HuH-7.5 (cell line): ENCODE measurements at regions not wholly inside any gene's neighbourhood (a gene's known extent, or its start where the extent isn't known, plus 50 kb on each side); places are given as distances from the start of the nearest gene placed in this dataset.

Experiments
- DNase-seq: peaks from one replicate; pipeline ENCODE4 v3.0.0; 2011; ENCODE audit warnings: low spot score

DNA sequence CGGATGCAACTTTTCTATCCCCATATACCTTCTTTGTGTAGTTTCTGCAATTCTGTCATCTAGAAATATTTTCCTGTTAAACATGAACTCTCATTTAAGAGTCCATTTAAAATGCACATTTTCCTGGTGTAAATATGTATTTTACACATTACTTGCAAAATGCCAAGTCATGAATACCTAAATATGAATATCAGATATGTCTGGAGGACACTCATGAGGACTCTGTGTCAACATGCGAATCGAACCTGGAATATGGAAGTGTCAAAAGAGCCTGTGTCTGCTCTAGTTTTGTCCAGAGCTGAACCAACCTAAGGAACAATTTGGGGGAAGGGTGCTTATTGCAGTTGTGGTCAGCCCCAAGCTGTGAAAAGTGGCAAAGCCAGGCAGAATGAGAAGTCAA, 163.7 kb upstream of the CELF2 start:
- no peak for DNase-seq

DNA sequence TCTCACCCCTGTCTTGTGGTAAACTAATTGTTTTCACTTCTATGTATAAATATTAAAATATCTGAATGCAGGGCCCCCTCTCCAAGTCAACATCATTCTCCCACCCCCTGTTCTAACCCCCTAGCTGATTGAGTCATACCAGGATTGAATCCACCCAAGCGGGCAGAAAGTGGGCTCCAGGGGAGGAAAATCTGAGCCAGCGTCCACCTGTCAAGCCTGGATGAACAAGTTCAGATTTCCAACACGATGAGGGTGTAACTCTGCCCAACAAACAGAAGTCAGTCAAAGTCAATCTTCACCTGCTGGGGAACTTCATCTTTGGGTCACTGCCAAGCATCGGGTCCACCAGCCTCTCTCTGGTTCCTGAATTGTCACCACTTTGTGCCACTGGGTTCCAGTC, 162.9 kb upstream of the CELF2 start:
- DNase-seq: no peak

DNA sequence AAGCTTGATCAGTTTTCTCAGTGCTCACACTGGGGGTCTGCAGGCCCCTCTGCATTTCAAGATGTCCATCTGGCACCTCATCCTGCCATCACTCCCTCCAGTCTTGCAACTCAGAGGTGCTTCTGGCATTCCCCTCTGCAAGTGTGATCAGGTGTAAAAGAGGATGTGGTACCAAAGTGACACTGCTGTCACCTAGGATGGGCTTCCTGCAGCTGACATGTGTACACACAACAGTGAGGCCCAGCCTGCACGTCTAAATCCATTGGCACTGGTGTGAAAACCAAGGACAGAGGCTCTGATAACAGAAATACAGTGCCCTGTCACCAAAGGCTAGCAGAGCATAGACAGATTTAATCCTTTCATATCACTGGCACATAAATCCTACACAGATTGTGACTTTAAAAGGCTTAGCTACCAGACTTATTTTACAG, 162.5 kb upstream of the CELF2 start:
- DNase-seq: no peak

DNA sequence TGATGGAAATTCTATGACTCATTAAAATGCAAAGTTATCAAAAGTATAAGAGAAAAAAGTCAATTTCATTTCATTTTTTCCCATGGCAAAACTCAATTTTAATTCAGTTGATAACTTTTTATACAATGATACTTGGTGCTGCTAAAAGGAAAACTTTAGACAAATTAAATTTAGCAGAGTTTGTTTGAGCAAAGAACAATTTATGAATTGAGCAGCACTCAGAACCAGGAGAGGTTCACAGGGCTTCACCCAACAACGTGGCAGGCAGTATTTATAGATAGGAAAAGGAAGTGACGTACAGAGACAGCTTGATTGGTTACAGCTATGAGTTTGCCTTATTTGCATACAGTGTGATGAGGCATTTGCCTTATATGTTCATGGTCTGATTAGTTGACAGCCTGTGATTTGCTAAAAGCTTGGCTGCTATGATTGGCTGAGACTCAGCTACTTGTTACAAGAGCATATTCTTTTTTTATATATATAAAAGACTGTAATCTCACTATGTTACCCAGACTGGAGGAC, 157.2 kb upstream of the CELF2 start:
- DNase-seq: no peak

DNA sequence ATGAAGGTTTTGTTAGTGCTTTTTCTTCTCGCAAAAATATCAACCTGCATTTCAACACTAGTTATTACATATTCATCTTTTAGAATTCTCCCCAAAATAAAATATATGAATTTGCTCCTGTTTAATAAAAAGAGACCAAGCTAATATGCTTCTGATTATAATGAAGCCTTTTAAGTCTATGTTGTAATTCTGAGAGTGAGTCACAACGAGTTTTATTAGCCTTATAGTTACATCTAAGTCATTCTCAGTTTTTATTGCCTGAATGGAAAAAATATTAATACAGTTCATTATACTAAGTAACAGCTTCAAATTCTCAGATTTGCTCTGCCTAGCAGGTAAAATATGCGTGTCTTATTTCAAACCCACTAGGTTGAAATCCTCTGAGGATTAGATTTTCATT, 152.4 kb upstream of the CELF2 start:
- no peak for DNase-seq

DNA sequence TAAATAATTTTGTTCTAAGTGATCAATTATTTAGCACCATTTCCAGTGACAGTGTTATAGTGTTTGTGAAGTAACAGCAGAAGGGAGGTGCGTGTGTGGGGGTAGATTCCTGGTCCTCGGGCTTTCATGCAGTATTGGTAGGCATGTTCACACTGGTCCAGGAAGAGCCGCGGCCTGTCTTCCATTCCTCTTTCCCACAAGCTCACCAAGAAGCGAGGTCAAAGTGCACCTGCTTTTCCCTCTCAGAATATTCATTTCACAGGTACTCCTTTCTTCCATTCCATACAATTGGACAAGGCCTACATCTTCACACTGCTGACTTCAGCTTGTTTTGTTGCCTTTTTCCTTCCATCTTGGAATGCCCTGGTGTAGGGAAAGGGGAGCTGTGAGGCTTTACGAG, 151.8 kb upstream of the CELF2 start:
- no peak for DNase-seq

DNA sequence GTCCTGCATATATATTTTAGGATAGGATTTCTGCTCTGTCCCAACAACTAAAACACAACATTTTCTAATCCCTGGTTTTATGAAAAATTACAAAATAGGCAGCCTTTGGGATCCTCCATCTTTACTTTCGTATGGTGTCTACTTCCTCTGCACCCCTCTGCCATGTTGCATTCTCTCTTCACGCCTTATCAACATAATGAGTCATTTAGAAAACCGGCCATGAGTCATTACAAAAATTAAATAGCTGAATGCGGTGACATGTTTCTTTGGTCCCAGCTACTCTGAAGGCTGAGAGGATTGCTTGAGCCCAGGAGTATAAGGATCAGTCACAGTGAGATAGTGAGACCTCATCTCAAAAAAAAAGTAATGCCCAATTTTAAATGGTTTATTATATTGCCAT, 148.1 kb upstream of the CELF2 start:
- no peak for DNase-seq

DNA sequence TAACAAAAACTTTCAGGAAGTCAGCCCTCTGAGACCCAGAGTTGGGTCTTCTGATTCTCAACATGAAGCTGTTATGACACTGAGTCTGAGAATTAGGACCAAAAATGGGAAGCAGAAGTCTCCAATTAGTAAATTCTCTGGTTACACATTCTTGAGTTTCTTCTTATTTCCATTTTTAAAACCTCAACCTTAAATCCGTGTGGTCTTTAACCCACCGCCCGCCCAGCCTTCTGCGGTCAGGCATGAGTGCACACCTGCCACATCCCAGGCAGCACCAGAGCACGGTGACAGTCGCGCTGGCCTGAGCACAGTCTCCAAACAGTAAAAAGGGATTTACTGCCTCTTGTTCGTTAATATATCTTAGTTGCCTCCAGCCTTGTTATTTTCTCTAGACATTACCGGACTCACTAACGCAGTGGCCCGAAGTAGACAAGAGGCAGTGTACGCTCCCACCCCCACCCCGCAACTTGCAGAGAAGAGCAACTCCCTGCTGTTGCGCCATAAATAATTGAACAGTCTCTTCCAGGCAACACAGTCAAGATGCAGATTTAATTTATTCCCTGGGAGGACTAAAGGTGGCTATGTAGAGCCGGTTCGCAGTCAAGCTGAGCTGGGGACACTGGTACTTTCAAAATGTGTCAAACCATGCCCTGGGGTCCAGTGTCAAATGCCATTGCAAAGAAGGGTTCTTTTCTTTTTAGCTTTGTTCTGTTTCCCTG, 147.0 kb upstream of the CELF2 start:
- no peak for DNase-seq

DNA sequence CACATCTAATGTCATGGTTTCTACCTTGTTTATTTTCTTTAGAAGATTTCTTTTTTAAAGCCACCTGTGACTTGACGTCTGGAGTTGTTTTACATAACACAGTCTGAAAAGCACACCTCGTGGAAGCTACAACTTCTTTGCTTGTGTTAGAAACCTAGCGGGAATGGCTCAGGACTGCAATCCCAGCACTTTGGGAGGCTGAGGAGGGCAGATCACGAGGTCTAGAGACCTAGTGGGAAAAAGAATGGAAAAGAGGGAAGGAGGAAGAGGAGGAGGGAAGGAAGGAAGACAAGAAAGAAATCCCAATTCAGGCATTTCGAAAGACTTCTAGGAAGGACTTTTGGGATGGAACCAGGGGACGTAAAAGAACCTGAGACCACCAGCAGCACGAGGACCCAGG, 146.3 kb upstream of the CELF2 start:
- no peak for DNase-seq

DNA sequence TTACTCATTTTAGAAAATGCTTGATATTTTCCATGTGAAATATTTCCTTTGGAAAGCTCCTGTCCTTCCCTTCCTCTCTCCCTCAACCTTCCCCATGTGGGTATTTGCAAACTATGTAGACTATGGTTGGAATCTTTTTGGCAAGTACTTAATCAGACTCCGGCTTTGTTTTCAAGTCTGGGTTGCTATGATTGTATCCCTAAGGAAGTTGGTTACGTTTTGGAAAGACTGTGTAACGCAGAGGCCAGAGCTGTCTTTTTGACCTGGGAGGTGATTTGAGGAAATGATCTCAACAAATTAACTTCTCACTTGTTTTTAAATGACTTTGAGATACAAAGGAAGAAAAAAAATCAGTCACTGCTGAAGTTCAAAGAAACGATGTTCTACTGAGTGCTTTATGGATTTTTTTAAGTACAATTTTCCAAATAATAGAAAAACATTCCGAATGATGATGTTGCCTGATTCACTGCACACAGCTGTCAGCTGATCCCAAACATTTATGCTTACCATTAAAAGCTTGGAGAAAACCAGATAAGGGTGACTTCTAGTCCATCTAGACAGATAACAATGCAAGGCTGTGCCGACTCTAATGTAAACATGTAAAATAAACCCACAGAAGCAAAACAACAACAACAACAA, 145.5 kb upstream of the CELF2 start:
- no peak for DNase-seq

DNA sequence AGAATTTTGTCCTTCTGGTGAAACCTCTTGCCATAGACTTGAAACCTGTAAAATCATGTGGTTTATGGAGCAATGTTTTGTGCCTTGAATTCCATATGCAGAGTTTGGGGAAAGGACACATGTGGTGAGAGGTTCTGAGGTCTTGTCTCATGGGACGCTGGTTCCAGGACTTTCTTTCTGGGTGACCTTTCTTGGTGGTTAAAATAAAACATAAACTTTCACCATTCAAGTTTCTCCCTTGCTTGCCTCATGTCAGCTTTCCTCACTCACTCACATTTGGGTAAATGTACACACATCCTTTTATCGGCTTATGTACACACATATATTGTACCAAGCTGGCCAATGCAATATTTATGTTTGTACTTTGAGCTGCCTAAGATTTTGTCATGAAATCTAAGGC, 144.9 kb upstream of the CELF2 start:
- DNase-seq: no peak

DNA sequence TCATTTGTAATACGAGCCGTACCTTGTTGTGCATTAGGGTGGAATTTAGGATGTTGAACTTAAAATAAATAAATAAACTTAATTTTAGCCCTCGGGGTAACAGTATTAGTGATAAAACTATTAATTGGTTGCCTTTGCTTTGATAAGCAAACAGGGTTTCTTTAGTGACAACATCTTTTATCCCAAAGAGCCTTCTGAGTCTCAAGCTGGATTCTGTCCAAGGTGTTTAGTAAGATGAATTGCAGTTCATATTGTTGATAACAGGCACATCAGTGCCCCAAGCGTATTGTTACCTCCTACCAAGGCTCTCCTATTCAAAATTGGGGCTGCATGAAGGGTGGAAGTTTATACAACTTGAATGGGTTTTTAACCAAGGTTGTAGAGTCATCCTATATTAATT, 144.4 kb upstream of the CELF2 start:
- no peak for DNase-seq

DNA sequence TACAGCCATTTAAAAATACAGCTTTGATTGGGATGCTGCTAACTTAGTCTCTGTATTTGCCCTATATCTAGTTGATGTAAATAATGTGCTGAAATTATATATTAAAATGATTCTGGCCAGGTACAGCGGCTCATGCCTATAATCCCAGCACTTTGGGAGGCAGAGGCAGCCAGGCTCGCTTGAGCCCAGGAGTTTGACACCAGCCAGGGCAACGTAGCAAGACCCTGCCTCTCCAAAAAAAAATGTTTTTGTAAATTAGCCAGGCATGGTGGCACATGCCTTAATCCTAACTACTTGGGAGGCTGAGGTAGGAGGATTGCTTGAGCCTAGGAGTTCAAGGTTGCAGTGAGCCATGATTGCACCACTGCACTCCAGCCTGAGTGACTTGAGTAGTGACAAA, 143.8 kb upstream of the CELF2 start:
- no peak for DNase-seq

DNA sequence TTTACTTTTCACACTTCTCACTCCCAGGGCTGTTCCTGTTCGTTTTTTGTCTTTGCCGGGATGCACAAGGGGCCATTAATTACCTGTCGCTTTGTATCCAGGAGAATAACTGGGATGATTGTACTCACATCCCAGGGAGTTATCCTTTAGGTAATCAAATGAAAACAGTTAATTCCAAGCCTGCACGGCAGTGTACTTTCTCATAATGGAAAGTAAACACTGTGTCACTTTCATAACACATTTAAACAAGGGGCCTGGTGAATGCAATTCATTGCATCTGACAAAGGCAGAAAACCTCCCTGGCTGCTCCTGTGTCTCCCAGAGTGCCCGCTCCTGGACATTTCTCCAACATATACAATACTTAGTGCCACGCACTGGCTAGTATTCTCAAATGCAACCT, 138.7 kb upstream of the CELF2 start:
- DNase-seq: no peak

DNA sequence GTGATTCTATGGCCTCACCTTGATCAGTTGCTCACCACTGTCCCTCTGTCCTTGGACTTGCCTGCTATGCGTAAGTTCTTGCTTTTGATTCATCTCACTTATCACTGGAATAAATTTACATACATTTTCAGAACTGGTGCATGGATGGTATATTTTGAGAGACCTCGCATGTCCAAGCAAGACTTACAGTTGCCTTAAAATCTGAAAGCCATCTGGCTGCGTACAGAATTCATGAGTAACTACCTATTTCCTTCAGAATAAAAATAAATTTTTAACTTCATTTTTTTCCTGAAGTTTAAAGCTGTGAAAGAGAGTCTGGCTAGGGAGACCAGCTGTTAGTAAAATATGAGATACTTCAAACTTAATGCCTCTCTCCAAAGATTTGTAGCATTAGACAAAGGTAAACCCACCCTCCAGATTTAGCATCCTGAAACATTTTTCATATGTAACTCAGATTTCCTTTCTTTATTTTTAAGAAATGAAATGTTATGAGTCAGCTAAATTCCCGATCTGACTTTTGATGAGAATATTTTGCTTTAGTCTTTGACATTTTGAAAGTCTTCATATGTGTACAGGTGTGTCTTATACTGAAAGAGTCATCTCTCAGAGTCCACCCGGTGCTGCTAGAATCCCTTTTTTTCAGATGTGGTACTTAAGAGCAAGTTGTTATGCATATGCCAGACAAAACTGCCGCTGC, 136.4 kb upstream of the CELF2 start:
- DNase-seq: no peak

DNA sequence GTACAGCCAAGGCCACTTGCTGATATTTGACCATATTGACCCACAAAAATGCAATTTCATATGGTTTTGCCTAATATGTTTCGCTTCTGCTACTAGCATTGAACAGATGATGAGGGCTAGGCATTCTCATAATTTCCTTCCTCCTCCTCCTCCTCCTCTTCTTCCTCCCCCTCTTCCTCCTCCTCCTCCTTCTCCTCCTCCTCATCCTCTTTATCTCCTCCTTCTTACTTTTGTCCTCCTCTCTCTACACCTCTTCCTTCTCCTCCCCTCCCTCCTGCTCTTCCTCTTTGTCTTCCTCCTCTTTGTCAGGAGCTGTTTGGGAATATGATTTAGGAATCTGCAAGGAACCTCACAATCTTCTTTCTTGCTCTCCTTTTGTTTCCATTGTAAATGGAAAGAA, 133.9 kb upstream of the CELF2 start:
- DNase-seq: no peak

DNA sequence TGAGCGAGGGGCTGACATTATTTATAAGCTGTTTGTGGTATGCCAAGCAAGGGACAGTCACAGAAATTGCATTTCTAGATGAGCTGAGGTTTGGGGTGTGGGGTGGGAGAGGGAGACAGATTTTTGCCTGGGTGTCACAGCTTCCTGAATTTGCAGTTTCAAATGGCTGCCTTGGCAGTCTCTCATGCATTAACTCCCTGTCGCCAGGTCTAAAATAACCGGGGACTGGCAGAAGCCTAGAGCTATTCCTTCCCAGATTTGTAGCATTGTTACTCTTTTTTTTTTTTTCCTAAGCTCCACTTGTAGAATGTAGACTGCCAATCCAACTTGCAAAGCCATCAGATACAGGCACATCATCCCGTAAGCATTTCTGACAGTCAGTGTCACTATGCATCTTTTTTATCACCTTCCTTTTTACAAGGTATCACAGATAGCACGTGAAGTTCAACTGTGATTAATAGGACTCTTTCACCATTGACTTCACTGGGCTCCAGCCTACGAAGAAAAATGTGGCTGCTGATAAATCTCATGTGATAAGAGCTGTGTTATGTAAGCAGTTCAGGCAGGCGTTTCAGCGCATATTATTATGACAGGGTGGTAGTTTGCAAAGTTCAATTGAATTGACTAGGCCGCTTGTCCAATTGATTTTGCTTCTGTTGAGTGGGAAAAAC, 130.7 kb upstream of the CELF2 start:
- no peak for DNase-seq

DNA sequence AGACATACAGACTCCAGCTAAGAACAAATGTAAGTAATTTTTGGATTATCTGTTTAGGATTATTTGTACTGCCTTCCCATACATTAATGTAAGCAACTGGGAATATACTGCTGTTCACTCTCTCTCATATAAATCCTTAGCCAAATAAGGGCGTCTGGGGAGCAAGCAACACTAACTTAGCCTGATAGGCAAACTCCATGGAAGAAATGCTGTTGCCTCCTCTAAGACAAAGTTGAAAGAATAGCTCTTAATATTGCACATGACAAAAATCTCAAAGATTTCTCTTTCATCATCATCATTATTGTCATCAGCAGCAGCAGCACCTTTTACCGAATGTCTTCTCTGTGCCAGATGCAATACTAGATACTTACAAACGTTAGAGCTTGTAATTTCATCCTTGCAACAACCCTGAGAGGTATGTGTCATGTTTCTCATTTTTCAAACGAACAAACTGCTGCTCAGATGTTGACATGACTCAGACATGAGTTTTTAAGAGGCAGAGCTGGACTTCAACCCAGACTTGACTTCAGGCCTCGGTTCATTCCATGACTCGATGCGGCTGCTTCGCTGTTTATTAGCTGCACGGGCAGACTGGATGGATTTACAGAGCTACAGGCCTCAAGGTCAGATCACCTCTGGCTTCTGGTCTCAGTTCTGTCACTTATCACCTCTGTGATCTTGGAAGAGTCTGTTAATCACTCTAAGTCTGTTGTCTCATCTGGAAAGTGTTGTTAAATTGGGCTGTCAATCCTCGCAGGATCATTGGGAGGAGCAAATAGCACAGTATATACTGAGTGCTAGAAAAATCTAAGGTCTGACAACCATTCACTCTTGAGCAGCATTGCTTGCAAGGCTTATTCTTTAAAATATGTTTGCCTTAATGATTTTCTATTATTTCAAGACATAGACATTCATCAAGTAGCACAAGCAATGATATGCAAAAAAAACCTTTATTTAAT, 126.3 kb upstream of the CELF2 start:
- no peak for DNase-seq

DNA sequence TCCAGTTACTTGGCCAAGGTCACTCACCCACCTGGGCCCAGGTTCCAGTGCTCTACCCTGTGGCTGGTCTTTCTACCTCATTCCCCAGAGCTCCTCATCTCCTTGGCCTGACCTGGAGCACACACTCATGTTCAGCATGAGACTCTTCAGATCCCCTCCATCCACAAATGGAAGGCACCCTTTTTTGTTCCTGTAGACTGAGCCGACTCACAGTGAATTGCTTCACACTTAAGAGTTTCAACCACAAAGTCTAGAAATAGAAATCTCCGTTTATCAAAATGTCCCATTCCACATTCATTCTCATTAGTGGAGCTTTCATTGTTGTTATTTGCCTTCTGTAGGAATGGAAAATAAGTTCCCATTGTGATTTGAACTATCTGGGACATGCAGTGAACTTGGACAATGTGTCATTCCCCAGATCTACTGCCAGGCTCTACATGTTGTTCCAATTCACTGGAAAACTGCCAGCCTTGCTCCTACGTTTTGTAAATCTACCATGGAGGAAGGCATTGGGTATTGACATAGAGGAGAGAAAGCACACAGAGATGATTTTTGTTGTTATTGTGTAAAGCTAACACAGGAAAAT, 125.3 kb upstream of the CELF2 start:
- no peak for DNase-seq

DNA sequence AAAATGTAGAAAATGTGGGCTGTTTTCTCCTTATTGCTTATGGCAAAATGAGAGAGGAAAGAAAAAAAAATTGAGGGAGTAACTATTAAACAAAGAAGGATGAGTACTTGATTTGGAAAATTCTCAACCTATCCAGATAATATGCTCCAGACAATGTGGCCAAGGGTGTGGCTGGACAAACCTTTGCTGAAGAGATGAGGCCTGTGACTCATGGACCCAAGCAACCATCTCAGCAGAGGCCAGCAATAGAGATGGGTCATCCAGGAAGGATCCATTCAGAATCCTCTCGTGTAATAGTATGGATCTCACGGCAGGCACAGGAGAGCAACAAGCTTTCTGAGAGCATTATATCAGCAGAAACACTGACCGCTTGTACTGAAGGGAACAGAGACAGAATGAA, 120.3 kb upstream of the CELF2 start:
- DNase-seq: no peak

DNA sequence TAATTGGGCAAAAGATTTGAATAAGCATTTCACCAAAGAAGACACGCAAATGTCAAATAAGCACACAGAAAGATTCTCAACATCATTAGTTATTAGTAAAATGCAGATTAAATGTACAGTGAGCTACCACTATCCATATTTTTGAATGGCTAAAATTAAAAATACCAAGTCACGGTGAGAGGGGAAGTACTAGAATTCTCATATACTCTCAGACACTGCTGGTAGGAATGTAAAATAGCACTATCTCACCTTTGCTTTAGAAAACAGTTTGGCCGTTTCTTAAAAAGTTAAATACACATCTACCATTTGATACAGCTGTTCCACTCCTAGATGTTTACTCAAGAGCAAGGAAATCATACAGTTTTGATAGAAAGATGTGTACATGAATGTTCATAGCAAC, 115.8 kb upstream of the CELF2 start:
- no peak for DNase-seq
